ENCODE measurements at regions not wholly inside any gene's neighbourhood (a gene's known extent, or its start where the extent isn't known, plus 50 kb on each side); places are given as distances from the start of the nearest gene placed in this dataset.
A peak's percentile ranks its signal among the peaks of the same experiment; 100 is the strongest.

GRCh38 chr3:194251007-194251406, 100.1 kb downstream of the CPN2 start:
- H3K9me3 ChIP-seq (ENCODE audit: control insufficient read depth in 1 of 2, low read length in 2 of 2): no peaks in the 10 kb centered on the region
- H3K27me3 ChIP-seq (ENCODE audit: low read depth, low read length): no peaks in the 10 kb centered on the region
- H3K27ac ChIP-seq (ENCODE audit: low read length): no peak overlapping the region
- no peaks in the 10 kb centered on the region for H3K36me3 ChIP-seq (ENCODE audit: control insufficient read depth in 1 of 2, insufficient read depth in 2 of 2, low read length in 2 of 2)
- peaks cover 7 to 30% of the 10 kb centered on the region in 2 donors for H3K4me1 ChIP-seq (ENCODE audit: control insufficient read depth in 1 of 2, insufficient read depth in 2 of 2, low read length in 2 of 2)
- peak overlapping the region in 1 of 2 donors; percentile 22 for H3K4me3 ChIP-seq (ENCODE audit: low read depth in 1 of 2, low read length in 2 of 2)

- Histone ChIP-seq H3K27ac (ENCODE audit: low read length) (no peak overlapping the region), H3K9me3 (ENCODE audit: control insufficient read depth in 1 of 2, low read length in 2 of 2) (no peaks in the 10 kb centered on the region), H3K4me1 (ENCODE audit: control insufficient read depth in 1 of 2, insufficient read depth in 2 of 2, low read length in 2 of 2) (peaks cover 7 to 30% of the 10 kb centered on the region in 2 donors), H3K27me3 (ENCODE audit: low read depth, low read length) (no peaks in the 10 kb centered on the region), H3K36me3 (ENCODE audit: control insufficient read depth in 1 of 2, insufficient read depth in 2 of 2, low read length in 2 of 2) (no peaks in the 10 kb centered on the region), H3K4me3 (ENCODE audit: low read depth in 1 of 2, low read length in 2 of 2) (no peak overlapping the region)
Observed at GRCh38 chr3:194251461-194251860, 99.7 kb downstream of the CPN2 start.

GRCh38 chr3:194251891-194252560, 99.1 kb downstream of the CPN2 start:
- Histone ChIP-seq H3K4me3 (ENCODE audit: low read depth in 1 of 2, low read length in 2 of 2) (no peak overlapping the region), H3K36me3 (ENCODE audit: control insufficient read depth in 1 of 2, insufficient read depth in 2 of 2, low read length in 2 of 2) (no peaks in the 10 kb centered on the region), H3K27ac (ENCODE audit: low read length) (no peak overlapping the region), H3K9me3 (ENCODE audit: control insufficient read depth in 1 of 2, low read length in 2 of 2) (no peaks in the 10 kb centered on the region), H3K27me3 (ENCODE audit: low read depth, low read length) (no peaks in the 10 kb centered on the region), H3K4me1 (ENCODE audit: control insufficient read depth in 1 of 2, insufficient read depth in 2 of 2, low read length in 2 of 2) (peaks cover 7 to 30% of the 10 kb centered on the region in 2 donors)

- Histone ChIP-seq H3K4me1 (ENCODE audit: control insufficient read depth in 1 of 2, insufficient read depth in 2 of 2, low read length in 2 of 2) (peaks cover 7 to 30% of the 10 kb centered on the region in 2 donors), H3K9me3 (ENCODE audit: control insufficient read depth in 1 of 2, low read length in 2 of 2) (peaks cover under 1 to 3% of the 10 kb centered on the region in 2 donors), H3K4me3 (ENCODE audit: low read depth in 1 of 2, low read length in 2 of 2) (no peak overlapping the region), H3K27ac (ENCODE audit: low read length) (no peak overlapping the region), H3K36me3 (ENCODE audit: control insufficient read depth in 1 of 2, insufficient read depth in 2 of 2, low read length in 2 of 2) (no peaks in the 10 kb centered on the region), H3K27me3 (ENCODE audit: low read depth, low read length) (no peaks in the 10 kb centered on the region)
Observed at GRCh38 chr3:194253270-194253669, 97.9 kb downstream of the CPN2 start.

- no peaks in the 10 kb centered on the region for H3K36me3 ChIP-seq (ENCODE audit: control insufficient read depth in 1 of 2, insufficient read depth in 2 of 2, low read length in 2 of 2)
- H3K4me1 ChIP-seq (ENCODE audit: control insufficient read depth in 1 of 2, insufficient read depth in 2 of 2, low read length in 2 of 2): peaks cover 7 to 28% of the 10 kb centered on the region in 2 donors
- H3K27ac ChIP-seq (ENCODE audit: low read length): no peak overlapping the region
- peaks cover 3% of the 10 kb centered on the region in 2 donors for H3K9me3 ChIP-seq (ENCODE audit: control insufficient read depth in 1 of 2, low read length in 2 of 2)
- H3K27me3 ChIP-seq (ENCODE audit: low read depth, low read length): no peaks in the 10 kb centered on the region
- no peak overlapping the region for H3K4me3 ChIP-seq (ENCODE audit: low read depth in 1 of 2, low read length in 2 of 2)
Observed at GRCh38 chr3:194254040-194254439, 97.1 kb downstream of the CPN2 start.

GRCh38 chr3:194255252-194256039, 95.7 kb downstream of the CPN2 start:
- Histone ChIP-seq H3K9me3 (ENCODE audit: control insufficient read depth in 1 of 2, low read length in 2 of 2) (peaks cover 3% of the 10 kb centered on the region in 2 donors), H3K27ac (ENCODE audit: low read length) (no peak overlapping the region), H3K4me1 (ENCODE audit: control insufficient read depth in 1 of 2, insufficient read depth in 2 of 2, low read length in 2 of 2) (peaks cover 0 to 20% of the 10 kb centered on the region in 2 donors), H3K36me3 (ENCODE audit: control insufficient read depth in 1 of 2, insufficient read depth in 2 of 2, low read length in 2 of 2) (no peaks in the 10 kb centered on the region), H3K27me3 (ENCODE audit: low read depth, low read length) (no peaks in the 10 kb centered on the region), H3K4me3 (ENCODE audit: low read depth in 1 of 2, low read length in 2 of 2) (no peak overlapping the region)

- Histone ChIP-seq H3K27me3 (ENCODE audit: low read depth, low read length) (no peaks in the 10 kb centered on the region), H3K4me3 (ENCODE audit: low read depth in 1 of 2, low read length in 2 of 2) (no peak overlapping the region), H3K9me3 (ENCODE audit: control insufficient read depth in 1 of 2, low read length in 2 of 2) (peaks cover 3% of the 10 kb centered on the region in 2 donors), H3K36me3 (ENCODE audit: control insufficient read depth in 1 of 2, insufficient read depth in 2 of 2, low read length in 2 of 2) (no peaks in the 10 kb centered on the region), H3K4me1 (ENCODE audit: control insufficient read depth in 1 of 2, insufficient read depth in 2 of 2, low read length in 2 of 2) (peaks cover 0 to 12% of the 10 kb centered on the region in 2 donors), H3K27ac (ENCODE audit: low read length) (no peak overlapping the region)
Observed at GRCh38 chr3:194256040-194256945, 94.8 kb downstream of the CPN2 start.

GRCh38 chr3:194257151-194257621, 93.9 kb downstream of the CPN2 start:
- H3K36me3 ChIP-seq (ENCODE audit: control insufficient read depth in 1 of 2, insufficient read depth in 2 of 2, low read length in 2 of 2): no peaks in the 10 kb centered on the region
- H3K27ac ChIP-seq (ENCODE audit: low read length): no peak overlapping the region
- H3K4me3 ChIP-seq (ENCODE audit: low read depth in 1 of 2, low read length in 2 of 2): no peak overlapping the region
- peaks cover 3% of the 10 kb centered on the region in 2 donors for H3K9me3 ChIP-seq (ENCODE audit: control insufficient read depth in 1 of 2, low read length in 2 of 2)
- no peaks in the 10 kb centered on the region for H3K27me3 ChIP-seq (ENCODE audit: low read depth, low read length)
- peaks cover 0 to 6% of the 10 kb centered on the region in 2 donors for H3K4me1 ChIP-seq (ENCODE audit: control insufficient read depth in 1 of 2, insufficient read depth in 2 of 2, low read length in 2 of 2)

- no peaks in the 10 kb centered on the region for H3K36me3 ChIP-seq (ENCODE audit: control insufficient read depth in 1 of 2, insufficient read depth in 2 of 2, low read length in 2 of 2)
- H3K27me3 ChIP-seq (ENCODE audit: low read depth, low read length): no peaks in the 10 kb centered on the region
- peaks cover 0 to 6% of the 10 kb centered on the region in 2 donors for H3K4me1 ChIP-seq (ENCODE audit: control insufficient read depth in 1 of 2, insufficient read depth in 2 of 2, low read length in 2 of 2)
- no peak overlapping the region for H3K4me3 ChIP-seq (ENCODE audit: low read depth in 1 of 2, low read length in 2 of 2)
- H3K27ac ChIP-seq (ENCODE audit: low read length): no peak overlapping the region
- peaks cover 3% of the 10 kb centered on the region in 2 donors for H3K9me3 ChIP-seq (ENCODE audit: control insufficient read depth in 1 of 2, low read length in 2 of 2)
Observed at GRCh38 chr3:194257916-194258668, 93.0 kb downstream of the CPN2 start.

- Histone ChIP-seq H3K4me1 (ENCODE audit: control insufficient read depth in 1 of 2, insufficient read depth in 2 of 2, low read length in 2 of 2) (peaks cover 0 to 8% of the 10 kb centered on the region in 2 donors), H3K27me3 (ENCODE audit: low read depth, low read length) (no peaks in the 10 kb centered on the region), H3K36me3 (ENCODE audit: control insufficient read depth in 1 of 2, insufficient read depth in 2 of 2, low read length in 2 of 2) (no peaks in the 10 kb centered on the region), H3K27ac (ENCODE audit: low read length) (no peak overlapping the region), H3K9me3 (ENCODE audit: control insufficient read depth in 1 of 2, low read length in 2 of 2) (peaks cover 3% of the 10 kb centered on the region in 2 donors), H3K4me3 (ENCODE audit: low read depth in 1 of 2, low read length in 2 of 2) (no peak overlapping the region)
Observed at GRCh38 chr3:194259982-194260766, 91.0 kb downstream of the CPN2 start.

Data from muscle layer of duodenum (tissue), 2 donors.